ENCODE measurements at regions not wholly inside any gene's neighbourhood (a gene's known extent, or its start where the extent isn't known, plus 50 kb on each side); places are given as distances from the start of the nearest gene placed in this dataset.

GRCh38 chr6:129773304-129773703, 63.3 kb upstream of the ARHGAP18 start:
- TF ChIP-seq CTCF (IDR thresholded peaks at IDR 0.05; ENCODE audit: low read length): no peak
- TF ChIP-seq EZH2 (optimal IDR thresholded peaks at IDR 0.05; ENCODE audit: low read depth, low read length): no peak
- no peak for TF ChIP-seq EZH2phosphoT487 (IDR thresholded peaks at IDR 0.05; ENCODE audit: low read length)
